AG04449 (cell line): ENCODE measurements at regions not wholly inside any gene's neighbourhood (a gene's known extent, or its start where the extent isn't known, plus 50 kb on each side); places are given as distances from the start of the nearest gene placed in this dataset.

Experiments
- CTCF ChIA-PET: fragments of 350-600 bp; formaldehyde crosslinking; extraction: SDS; loops from one replicate; lab custom pipeline; 2021; ENCODE audit warnings: antibody characterized with exemption; lab: Yijun Ruan, JAX
- POLR2A ChIA-PET: fragments of 400-600, 350-600 bp; formaldehyde crosslinking; extraction: SDS; loops from one replicate; lab custom pipeline; 2020; ENCODE audit warnings: antibody characterized with exemption, inconsistent platforms; lab: Yijun Ruan, JAX
- DNase-seq: peaks from one replicate; pipeline ENCODE4 v3.0.0-alpha.2; 2010; ENCODE audit warnings: low read depth, low spot score
- H3K4me3 ChIP-seq: 2 replicates; pipeline ENCODE4 v1.5.1; 2011; ENCODE audit warnings: low read depth, mild to moderate bottlenecking, control low read depth, low read length
- TF ChIP-seq, protein P1 (sequence below): IDR thresholded peaks from one replicate; pipeline ENCODE4 v1.5.1; 2011; ENCODE audit warnings: mild to moderate bottlenecking, moderate library complexity, low read length, control low read depth, inconsistent platforms; ENCODE audit not compliant: insufficient read depth; ENCODE audit errors: missing control alignments

DNA sequence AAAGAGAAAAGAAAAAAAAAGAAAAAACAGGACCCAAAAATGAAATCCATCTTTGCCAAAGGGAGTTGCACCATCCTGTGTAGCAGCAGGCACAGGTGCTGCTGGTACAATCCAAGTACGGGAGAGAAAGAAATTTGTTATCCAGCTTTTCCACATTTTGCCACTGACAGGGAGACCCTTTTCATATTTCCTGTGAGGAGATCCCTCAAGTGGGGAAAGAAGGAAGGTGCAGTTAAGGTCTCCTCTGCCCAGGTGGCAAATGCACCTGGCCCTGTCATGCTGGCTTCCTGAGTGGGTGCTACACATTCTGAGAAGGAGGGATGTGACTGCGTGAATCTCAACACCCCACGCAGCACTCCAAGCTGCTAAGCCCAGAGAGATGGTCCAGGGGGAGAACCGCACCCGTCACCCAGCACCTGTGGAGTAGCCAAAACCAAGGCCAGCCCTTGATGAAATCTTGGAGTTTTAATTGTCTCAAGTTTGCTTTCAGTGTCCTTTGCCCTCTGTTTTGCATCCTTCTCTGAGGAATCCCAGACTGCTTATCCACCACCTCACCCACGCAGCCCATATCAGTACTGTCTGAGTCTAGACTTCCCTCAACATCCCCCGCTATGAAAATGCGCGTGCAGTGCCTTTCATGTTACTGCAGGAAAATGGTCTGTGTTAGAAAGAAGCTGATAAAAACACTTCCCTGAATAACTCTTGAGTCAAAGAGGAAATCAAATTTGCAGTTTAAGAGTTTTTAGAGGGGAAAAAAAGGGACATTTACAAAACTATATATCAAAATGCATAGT, 141.9 kb upstream of the THBS1 start:
- TF ChIP-seq, protein P1, sequence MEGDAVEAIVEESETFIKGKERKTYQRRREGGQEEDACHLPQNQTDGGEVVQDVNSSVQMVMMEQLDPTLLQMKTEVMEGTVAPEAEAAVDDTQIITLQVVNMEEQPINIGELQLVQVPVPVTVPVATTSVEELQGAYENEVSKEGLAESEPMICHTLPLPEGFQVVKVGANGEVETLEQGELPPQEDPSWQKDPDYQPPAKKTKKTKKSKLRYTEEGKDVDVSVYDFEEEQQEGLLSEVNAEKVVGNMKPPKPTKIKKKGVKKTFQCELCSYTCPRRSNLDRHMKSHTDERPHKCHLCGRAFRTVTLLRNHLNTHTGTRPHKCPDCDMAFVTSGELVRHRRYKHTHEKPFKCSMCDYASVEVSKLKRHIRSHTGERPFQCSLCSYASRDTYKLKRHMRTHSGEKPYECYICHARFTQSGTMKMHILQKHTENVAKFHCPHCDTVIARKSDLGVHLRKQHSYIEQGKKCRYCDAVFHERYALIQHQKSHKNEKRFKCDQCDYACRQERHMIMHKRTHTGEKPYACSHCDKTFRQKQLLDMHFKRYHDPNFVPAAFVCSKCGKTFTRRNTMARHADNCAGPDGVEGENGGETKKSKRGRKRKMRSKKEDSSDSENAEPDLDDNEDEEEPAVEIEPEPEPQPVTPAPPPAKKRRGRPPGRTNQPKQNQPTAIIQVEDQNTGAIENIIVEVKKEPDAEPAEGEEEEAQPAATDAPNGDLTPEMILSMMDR = no peak
- ChIA-PET POLR2A (no interaction called here), CTCF (interaction anchor here (1.8 kb wide), 1 partner anchor 10 kb away, joined by 6 read pairs; no protein-coding TSS in a partner anchor)
- DNase-seq = no peak
- no peak overlapping the region for H3K4me3 ChIP-seq

DNA sequence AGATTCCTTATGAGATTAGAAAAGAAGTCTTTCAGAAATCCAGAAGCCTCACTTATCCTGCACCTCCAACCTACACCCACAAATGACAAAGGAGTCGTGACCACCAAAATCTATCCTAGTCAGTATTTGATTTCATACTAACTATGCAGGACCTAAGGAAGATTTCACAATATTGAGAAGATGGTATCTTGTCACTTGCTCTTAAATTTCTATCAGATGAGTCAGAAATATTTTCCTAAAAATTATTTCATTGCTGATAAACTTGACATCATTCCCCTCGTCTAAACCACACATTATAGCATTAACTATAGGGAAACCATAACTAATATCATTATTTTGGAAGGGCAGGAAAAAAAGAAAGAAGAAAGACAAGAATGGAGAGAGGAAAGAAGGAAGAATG, 138.0 kb upstream of the THBS1 start:
- no peak for DNase-seq
- TF ChIP-seq, protein P1 = no peak
- no peak overlapping the region for H3K4me3 ChIP-seq
- ChIA-PET CTCF (no interaction called here), POLR2A (no interaction called here)

DNA sequence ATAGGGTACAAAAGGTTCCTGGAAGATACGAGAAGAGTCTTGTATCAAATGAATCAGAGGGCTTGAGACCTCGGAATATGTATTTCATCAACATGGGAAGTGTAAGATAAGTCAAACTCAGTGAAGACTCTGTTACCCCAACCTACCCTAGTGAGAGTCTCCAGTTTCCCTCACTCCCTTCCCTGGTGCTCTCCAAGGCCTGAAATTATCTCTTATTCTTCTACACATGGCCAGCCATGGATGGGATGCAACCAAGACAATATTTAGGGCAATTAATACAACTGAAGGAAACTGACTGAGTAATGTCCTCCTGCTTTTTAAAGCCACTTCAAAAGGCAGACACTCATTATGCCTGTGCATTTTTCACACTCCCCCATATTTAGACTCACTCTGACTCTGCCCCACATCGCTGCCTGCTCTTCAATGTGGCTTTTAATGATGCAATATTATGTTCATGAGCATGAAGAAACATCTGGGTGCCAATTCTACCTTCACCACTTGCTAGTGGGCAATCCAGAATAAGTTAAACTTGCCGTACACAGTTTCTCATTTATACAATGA, 137.1 kb upstream of the THBS1 start:
- DNase-seq = no peak
- H3K4me3 ChIP-seq = no peak overlapping the region
- ChIA-PET CTCF (no interaction called here), POLR2A (interaction anchor here (0.5 kb wide), 1 partner anchor 111 kb away, joined by 3 read pairs; no protein-coding TSS in a partner anchor)
- TF ChIP-seq, protein P1 = no peak

DNA sequence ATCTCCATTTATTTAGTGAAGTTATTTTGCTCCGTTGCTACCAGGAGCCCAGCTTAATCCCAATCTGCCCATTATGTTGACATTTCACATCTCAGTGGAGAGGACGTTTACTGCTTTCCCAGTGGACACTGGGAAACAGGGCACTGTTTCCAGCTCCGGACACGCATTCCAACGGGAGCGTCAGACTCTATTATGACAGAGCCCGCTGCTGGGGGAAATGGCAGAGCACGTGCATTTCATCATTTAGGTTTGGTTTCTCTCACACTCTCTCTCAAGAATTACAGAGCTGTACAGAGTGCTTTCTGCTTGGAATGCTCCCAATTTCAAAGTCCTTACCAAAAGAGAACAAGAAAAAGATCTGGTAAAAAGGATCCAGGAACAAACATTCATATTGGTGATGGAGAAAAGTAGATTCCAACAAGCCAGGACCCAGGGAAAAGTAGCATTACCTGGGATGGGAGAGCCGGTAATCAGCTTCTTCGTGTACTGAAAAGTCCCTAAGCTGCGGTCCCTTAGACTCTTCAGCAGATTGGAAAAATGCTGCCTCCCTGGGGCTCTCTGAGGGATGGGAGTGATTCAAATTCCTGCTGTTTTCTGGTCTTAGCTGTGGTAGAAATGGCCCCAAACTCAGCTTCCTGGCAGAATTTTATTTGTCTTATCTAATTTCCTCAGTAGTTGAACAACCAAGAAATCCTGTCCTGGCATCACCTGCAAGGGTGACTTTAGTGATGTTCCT, 136.0 kb upstream of the THBS1 start:
- POLR2A ChIA-PET = no interaction called here
- no peak for DNase-seq
- no peak overlapping the region for H3K4me3 ChIP-seq
- TF ChIP-seq, protein P1 = no peak
- CTCF ChIA-PET = interaction anchor here (1.2 to 1.6 kb wide), 2 partner anchors 29 to 273 kb away, joined by 3 read pairs; no protein-coding TSS in a partner anchor

DNA sequence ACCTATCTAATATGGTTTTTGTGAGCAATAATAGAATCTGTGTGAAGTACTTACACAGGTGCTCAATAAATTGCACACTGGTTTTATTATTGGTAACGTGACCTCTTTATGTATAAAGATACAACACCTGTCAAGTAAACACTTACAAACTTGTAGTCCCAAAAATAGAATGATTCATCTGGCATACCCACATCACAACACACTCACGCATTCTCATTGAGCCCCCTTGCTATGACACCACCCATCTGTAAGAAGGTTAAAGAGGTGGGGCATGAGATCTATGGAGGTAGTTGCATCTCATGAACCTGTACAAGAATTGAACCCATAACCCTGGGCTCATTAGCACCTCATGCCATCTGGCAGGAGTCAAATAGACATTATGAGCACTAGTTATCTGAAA, 134.9 kb upstream of the THBS1 start:
- no peak overlapping the region for H3K4me3 ChIP-seq
- ChIA-PET CTCF (interaction anchor here (1.2 to 1.6 kb wide), 2 partner anchors 30 to 274 kb away, joined by 3 read pairs; no protein-coding TSS in a partner anchor), POLR2A (no interaction called here)
- DNase-seq = no peak
- TF ChIP-seq, protein P1 = no peak
